ENCODE measurements at regions not wholly inside any gene's neighbourhood (a gene's known extent, or its start where the extent isn't known, plus 50 kb on each side); places are given as distances from the start of the nearest gene placed in this dataset.
"Not testable (repeated sequence)": the region's sequence is repeated elsewhere in the genome, so short reads cannot be mapped to it uniquely, and the experiment has no call there.

DNA sequence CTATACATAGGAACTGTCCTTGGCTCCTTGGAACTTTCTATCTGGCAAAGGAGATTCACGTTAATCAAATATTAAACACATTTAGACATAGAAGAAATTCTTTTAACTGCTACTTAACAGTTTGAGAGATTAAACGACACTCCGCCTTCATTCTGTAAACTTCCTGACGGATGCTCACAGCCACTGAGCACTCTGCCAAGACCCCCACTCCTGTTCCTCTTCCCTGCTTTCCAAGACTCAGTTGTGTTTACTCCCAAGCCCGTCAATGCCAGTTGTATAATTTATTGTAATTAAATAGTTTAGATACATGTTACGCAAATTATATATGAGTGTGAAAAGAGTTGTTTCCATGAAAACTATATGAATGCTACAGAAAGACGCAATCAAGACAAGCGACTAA is 321.4 kb upstream of the EPHA4 start:
- no peak for FAIRE-seq
- no peaks in the 10 kb centered on the region for H3K36me3 ChIP-seq (replicated peaks in 1 of 2; ENCODE audit: control insufficient read depth in 1 of 2, insufficient read depth in 2 of 2, low read length in 2 of 2)
- intact Hi-C loops (cut with micrococcal nuclease; ENCODE audit: unreplicated experiment), result no loop called here
- BruUV-seq (replicated peaks), result no TSS peak
- no peak overlapping the region for H3K4me3 ChIP-seq (replicated peaks in 1 of 3; ENCODE audit: insufficient read depth in 1 of 3, low read depth in 2 of 3, low read length in 3 of 3)
- CTCF ChIA-PET (ENCODE audit: low intra/inter-chr PET ratio, low total read pairs), result no interaction called here
- 35% methylated on average over 8 of the region's 8 CpGs for WGBS (ENCODE audit: low lambda C conversion rate)
- H3K27ac ChIP-seq (ENCODE audit: extremely low read length, insufficient read depth, low read length), result no peak overlapping the region
- H2AFZ ChIP-seq (ENCODE audit: low read length), result no peak overlapping the region
- no peak overlapping the region for H3K4me2 ChIP-seq (ENCODE audit: low read depth, low read length)
- H3K79me2 ChIP-seq (ENCODE audit: insufficient read depth, low read length), result no peaks in the 10 kb centered on the region
- H4K20me1 ChIP-seq (ENCODE audit: insufficient read depth, low read length), result no peaks in the 10 kb centered on the region
- in situ Hi-C loops (cut with HindIII; ENCODE audit: extremely low pct_ligation_motif_present, low pct_unique_long_range_greater_than_20kb), result no loop called here
- no peaks in the 10 kb centered on the region for H3K4me1 ChIP-seq (ENCODE audit: insufficient read depth, low read length)
- H3K9me3 ChIP-seq (ENCODE audit: low read length), result peaks cover 13% of the 10 kb centered on the region; the same call in 1 of the 2 replicates
- TF ChIP-seq, protein P1, sequence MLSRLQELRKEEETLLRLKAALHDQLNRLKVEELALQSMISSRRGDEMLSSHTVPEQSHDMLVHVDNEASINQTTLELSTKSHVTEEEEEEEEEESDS (CRISPR knock-in tag; IDR thresholded peaks at IDR 0.05; ENCODE audit: borderline replicate concordance), result no peak
- no peak for TF ChIP-seq PCBP1 (IDR thresholded peaks at IDR 0.05; ENCODE audit: borderline replicate concordance, low read depth, low read length)
- TF ChIP-seq, protein P2, sequence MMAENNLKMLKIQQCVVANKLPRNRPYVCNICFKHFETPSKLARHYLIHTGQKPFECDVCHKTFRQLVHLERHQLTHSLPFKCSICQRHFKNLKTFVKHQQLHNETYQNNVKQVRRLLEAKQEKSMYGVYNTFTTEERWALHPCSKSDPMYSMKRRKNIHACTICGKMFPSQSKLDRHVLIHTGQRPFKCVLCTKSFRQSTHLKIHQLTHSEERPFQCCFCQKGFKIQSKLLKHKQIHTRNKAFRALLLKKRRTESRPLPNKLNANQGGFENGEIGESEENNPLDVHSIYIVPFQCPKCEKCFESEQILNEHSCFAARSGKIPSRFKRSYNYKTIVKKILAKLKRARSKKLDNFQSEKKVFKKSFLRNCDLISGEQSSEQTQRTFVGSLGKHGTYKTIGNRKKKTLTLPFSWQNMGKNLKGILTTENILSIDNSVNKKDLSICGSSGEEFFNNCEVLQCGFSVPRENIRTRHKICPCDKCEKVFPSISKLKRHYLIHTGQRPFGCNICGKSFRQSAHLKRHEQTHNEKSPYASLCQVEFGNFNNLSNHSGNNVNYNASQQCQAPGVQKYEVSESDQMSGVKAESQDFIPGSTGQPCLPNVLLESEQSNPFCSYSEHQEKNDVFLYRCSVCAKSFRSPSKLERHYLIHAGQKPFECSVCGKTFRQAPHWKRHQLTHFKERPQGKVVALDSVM (CRISPR knock-in tag; IDR thresholded peaks at IDR 0.05), result no peak
- no peak for TF ChIP-seq JARID2 (CRISPR knock-in tag; IDR thresholded peaks at IDR 0.05; ENCODE audit: insufficient replicate concordance)
- TF ChIP-seq ZNF296 (CRISPR knock-in tag; conservative IDR thresholded peaks at IDR 0.05), result no peak
- TF ChIP-seq FOXM1 (CRISPR knock-in tag; IDR thresholded peaks at IDR 0.05), result no peak
- no peak for TF ChIP-seq ZNF704 (CRISPR knock-in tag; IDR thresholded peaks at IDR 0.05; ENCODE audit: borderline replicate concordance)
- no peak for TF ChIP-seq POLR2AphosphoS5 (IDR thresholded peaks at IDR 0.05; ENCODE audit: low read depth, low read length)
- TF ChIP-seq ATRX (CRISPR knock-in tag; IDR thresholded peaks at IDR 0.05; ENCODE audit: borderline replicate concordance), result no peak
- no peak for TF ChIP-seq TRAFD1 (CRISPR knock-in tag; IDR thresholded peaks at IDR 0.05; ENCODE audit: borderline replicate concordance)
- no peak for TF ChIP-seq ZNF335 (CRISPR knock-in tag; IDR thresholded peaks at IDR 0.05)
- TF ChIP-seq, protein P3, sequence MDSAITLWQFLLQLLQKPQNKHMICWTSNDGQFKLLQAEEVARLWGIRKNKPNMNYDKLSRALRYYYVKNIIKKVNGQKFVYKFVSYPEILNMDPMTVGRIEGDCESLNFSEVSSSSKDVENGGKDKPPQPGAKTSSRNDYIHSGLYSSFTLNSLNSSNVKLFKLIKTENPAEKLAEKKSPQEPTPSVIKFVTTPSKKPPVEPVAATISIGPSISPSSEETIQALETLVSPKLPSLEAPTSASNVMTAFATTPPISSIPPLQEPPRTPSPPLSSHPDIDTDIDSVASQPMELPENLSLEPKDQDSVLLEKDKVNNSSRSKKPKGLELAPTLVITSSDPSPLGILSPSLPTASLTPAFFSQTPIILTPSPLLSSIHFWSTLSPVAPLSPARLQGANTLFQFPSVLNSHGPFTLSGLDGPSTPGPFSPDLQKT (CRISPR knock-in tag; IDR thresholded peaks at IDR 0.05; ENCODE audit: borderline replicate concordance), result no peak
- no peak for TF ChIP-seq FOXK2 (IDR thresholded peaks at IDR 0.05)
- no peak for TF ChIP-seq ZNF607 (CRISPR knock-in tag; IDR thresholded peaks at IDR 0.05; ENCODE audit: borderline replicate concordance)
- H3K27me3 ChIP-seq (ENCODE audit: control insufficient read depth in 1 of 2, insufficient read depth in 2 of 2, low read length in 2 of 2), result no peaks in the 10 kb centered on the region
- H3K9ac ChIP-seq (ENCODE audit: insufficient read depth, low read depth, low read length), result no peak overlapping the region
- no peak for ATAC-seq
- POLR2A ChIA-PET, result no interaction called here
- DNase-seq (ENCODE audit: low spot score), result no peak

DNA sequence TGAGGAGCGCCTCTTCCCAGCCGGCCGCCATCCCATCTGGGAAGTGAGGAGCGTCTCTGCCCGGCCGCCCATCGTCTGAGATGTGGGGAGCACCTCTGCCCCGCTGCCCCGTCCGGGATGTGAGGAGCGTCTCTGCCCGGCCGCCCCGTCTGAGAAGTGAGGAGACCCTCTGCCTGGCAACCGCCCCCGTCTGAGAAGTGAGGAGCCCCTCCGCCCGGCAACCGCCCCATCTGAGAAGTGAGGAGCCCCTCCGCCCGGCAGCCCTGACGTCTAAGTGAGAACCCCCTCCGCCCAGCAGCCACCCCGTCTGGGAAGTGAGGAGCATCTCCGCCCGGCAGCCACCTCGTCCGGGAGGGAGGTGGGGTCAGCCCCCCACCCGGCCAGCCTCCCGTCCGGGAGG is 319.9 kb upstream of the EPHA4 start:
- H4K20me1 ChIP-seq (ENCODE audit: insufficient read depth, low read length); ATAC-seq; H3K4me2 ChIP-seq (ENCODE audit: low read depth, low read length); H3K9ac ChIP-seq (ENCODE audit: insufficient read depth, low read depth, low read length); DNase-seq (ENCODE audit: low spot score); H3K4me1 ChIP-seq (ENCODE audit: insufficient read depth, low read length); FAIRE-seq; BruUV-seq (replicated peaks); H3K27ac ChIP-seq (ENCODE audit: extremely low read length, insufficient read depth, low read length); intact Hi-C loops (cut with micrococcal nuclease; ENCODE audit: unreplicated experiment); CTCF ChIA-PET (ENCODE audit: low intra/inter-chr PET ratio, low total read pairs); H2AFZ ChIP-seq (ENCODE audit: low read length); H3K79me2 ChIP-seq (ENCODE audit: insufficient read depth, low read length); H3K27me3 ChIP-seq (ENCODE audit: control insufficient read depth in 1 of 2, insufficient read depth in 2 of 2, low read length in 2 of 2); H3K4me3 ChIP-seq (replicated peaks in 1 of 3; ENCODE audit: insufficient read depth in 1 of 3, low read depth in 2 of 3, low read length in 3 of 3); in situ Hi-C loops (cut with HindIII; ENCODE audit: extremely low pct_ligation_motif_present, low pct_unique_long_range_greater_than_20kb); POLR2A ChIA-PET; H3K36me3 ChIP-seq (replicated peaks in 1 of 2; ENCODE audit: control insufficient read depth in 1 of 2, insufficient read depth in 2 of 2, low read length in 2 of 2): not testable (repeated sequence)
- peaks cover 13% of the 10 kb centered on the region; the same call in 1 of the 2 replicates for H3K9me3 ChIP-seq (ENCODE audit: low read length)
- 83% methylated on average over 16 of the region's 31 CpGs for WGBS (ENCODE audit: low lambda C conversion rate)

All from HepG2 (cell line).